Mesothelial cell of epicardium (in vitro differentiated cells): ENCODE measurements at regions not wholly inside any gene's neighbourhood (a gene's known extent, or its start where the extent isn't known, plus 50 kb on each side); places are given as distances from the start of the nearest gene placed in this dataset.

Experiments
- DNase-seq, 2 experiments: peaks; one replicate each; pipeline ENCODE4 v3.0.0; 2021; ENCODE audit warnings: low spot score in 2 of 2; ENCODE audit not compliant: unreplicated experiment in 2 of 2
- H3K27ac Mint-ChIP-seq: 2 replicates; pipeline ENCODE4 v1.8.0; 2021; ENCODE audit warnings: mixed read lengths
- H3K27me3 Mint-ChIP-seq: 2 replicates; pipeline ENCODE4 v1.8.0; 2021; ENCODE audit warnings: low read depth, mixed read lengths
- H3K36me3 Mint-ChIP-seq: 2 replicates; pipeline ENCODE4 v1.8.0; 2021; ENCODE audit warnings: mixed read lengths
- H3K4me1 Mint-ChIP-seq: 2 replicates; pipeline ENCODE4 v1.8.0; 2021; ENCODE audit warnings: mixed read lengths
- H3K4me3 Mint-ChIP-seq: 2 replicates; pipeline ENCODE4 v1.8.0; 2021; ENCODE audit warnings: mild to moderate bottlenecking, moderate library complexity, mixed read lengths
- H3K9me3 Mint-ChIP-seq: 2 replicates; pipeline ENCODE4 v1.8.0; 2021; ENCODE audit warnings: mixed read lengths
- CTCF ChIP-seq: fragments of 200-600 bp; sonication (generic); IDR thresholded peaks from one replicate; pipeline ENCODE4 v1.5.0; 2021; ENCODE audit warnings: antibody characterized with exemption; ENCODE audit not compliant: unreplicated experiment

DNA sequence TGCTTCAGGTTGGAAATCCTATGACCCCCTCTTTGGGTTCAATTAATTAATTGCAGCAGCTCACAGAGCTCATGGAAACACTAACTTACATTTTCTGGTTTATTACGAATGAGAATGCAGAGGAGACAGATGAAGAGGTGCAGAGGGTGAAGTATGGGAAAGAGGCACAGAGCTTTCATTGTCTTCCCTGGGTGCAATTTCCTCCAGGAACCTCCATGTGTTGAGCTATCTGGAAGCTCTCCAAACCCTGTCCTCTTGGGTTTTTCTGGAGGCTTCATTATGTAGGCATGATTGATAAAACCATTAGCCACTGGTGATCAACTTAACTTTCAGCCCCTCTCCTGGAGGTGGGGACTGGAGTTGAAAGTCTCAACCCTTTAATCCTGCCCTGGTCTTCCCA, 133.0 kb upstream of the AUTS2 start:
- no peak for DNase-seq
- peaks cover 1% of the 10 kb centered on the region for H3K36me3 Mint-ChIP-seq
- H3K27ac Mint-ChIP-seq, result no peak overlapping the region
- no peaks in the 10 kb centered on the region for H3K27me3 Mint-ChIP-seq
- no peak for TF ChIP-seq CTCF
- peaks cover 25% of the 10 kb centered on the region for H3K9me3 Mint-ChIP-seq
- no peaks in the 10 kb centered on the region for H3K4me1 Mint-ChIP-seq
- no peak overlapping the region for H3K4me3 Mint-ChIP-seq

- DNase-seq, result no peak
- Mint-ChIP-seq H3K4me1 (no peaks in the 10 kb centered on the region), H3K4me3 (no peak overlapping the region), H3K27me3 (no peaks in the 10 kb centered on the region), H3K36me3 (peaks cover 1% of the 10 kb centered on the region), H3K9me3 (peaks cover 27% of the 10 kb centered on the region), H3K27ac (no peak overlapping the region)
- TF ChIP-seq CTCF, result no peak
These were observed 130.4 kb upstream of the AUTS2 start for GRCh38 chr7:69467826-69468225.

DNA sequence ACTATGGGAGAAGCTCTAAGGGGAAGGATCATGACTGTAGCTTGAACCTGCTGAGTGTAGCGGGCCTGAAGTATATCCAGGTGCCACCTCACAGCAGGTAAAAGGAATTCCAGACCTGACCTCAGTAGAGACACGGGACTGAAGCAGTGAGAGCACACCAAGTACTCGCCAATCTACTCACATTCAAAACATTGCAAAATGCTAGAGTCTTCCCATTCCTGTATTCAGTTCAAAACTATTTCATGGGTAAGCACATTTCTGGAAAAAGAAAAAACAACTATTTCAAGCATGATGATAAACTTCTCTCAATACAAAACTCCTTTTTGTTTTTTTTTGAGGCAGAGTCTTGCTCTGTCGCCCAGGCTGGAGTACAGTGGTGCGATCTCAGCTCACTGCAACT, 121.9 kb upstream of the AUTS2 start:
- Mint-ChIP-seq H3K36me3 (no peaks in the 10 kb centered on the region), H3K27me3 (no peaks in the 10 kb centered on the region), H3K9me3 (no peaks in the 10 kb centered on the region), H3K4me1 (no peaks in the 10 kb centered on the region), H3K27ac (no peak overlapping the region), H3K4me3 (no peak overlapping the region)
- DNase-seq, result no peak
- TF ChIP-seq CTCF, result no peak

- no peak for TF ChIP-seq CTCF
- DNase-seq, result no peak
- no peaks in the 10 kb centered on the region for H3K9me3 Mint-ChIP-seq
- H3K36me3 Mint-ChIP-seq, result no peaks in the 10 kb centered on the region
- H3K4me3 Mint-ChIP-seq, result no peak overlapping the region
- H3K27me3 Mint-ChIP-seq, result peaks cover 14% of the 10 kb centered on the region
- H3K4me1 Mint-ChIP-seq, result no peaks in the 10 kb centered on the region
- H3K27ac Mint-ChIP-seq, result no peak overlapping the region
These were observed 115.6 kb upstream of the AUTS2 start for GRCh38 chr7:69482676-69483075.

- no peaks in the 10 kb centered on the region for H3K4me1 Mint-ChIP-seq
- no peaks in the 10 kb centered on the region for H3K36me3 Mint-ChIP-seq
- no peak for DNase-seq
- H3K27me3 Mint-ChIP-seq, result peaks cover 7% of the 10 kb centered on the region
- TF ChIP-seq CTCF, result no peak
- H3K4me3 Mint-ChIP-seq, result no peak overlapping the region
- no peak overlapping the region for H3K27ac Mint-ChIP-seq
- H3K9me3 Mint-ChIP-seq, result no peaks in the 10 kb centered on the region
These were observed 108.7 kb upstream of the AUTS2 start for GRCh38 chr7:69489533-69489932.

DNA sequence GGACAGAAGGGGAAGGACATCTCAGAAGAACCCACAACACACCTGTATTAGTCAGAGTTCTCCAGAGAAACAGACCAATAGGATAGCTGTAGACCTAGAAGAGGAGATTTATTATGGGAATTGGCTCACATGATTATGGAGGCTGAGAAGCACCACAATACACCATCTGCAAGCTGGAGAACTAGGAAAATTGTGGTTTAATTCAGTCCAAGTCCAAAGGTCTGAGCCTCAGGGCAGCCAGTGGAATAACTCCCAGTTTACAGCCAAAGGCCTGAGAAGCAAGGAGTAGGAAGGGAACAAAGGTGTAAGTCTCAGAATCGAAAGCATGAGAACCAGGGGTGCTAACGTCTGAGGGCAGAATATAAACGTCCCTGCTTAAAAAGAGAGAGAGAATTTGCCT, 99.6 kb upstream of the AUTS2 start:
- Mint-ChIP-seq H3K4me3 (no peak overlapping the region), H3K4me1 (peaks cover 7% of the 10 kb centered on the region), H3K27ac (no peak overlapping the region), H3K27me3 (no peaks in the 10 kb centered on the region), H3K36me3 (no peaks in the 10 kb centered on the region), H3K9me3 (peaks cover 32% of the 10 kb centered on the region)
- TF ChIP-seq CTCF, result no peak
- DNase-seq, result no peak
